HUDEP-2 (cell line): ENCODE measurements at regions not wholly inside any gene's neighbourhood (a gene's known extent, or its start where the extent isn't known, plus 50 kb on each side); places are given as distances from the start of the nearest gene placed in this dataset.
"Not testable (repeated sequence)": the region's sequence is repeated elsewhere in the genome, so short reads cannot be mapped to it uniquely, and the experiment has no call there.

Experiments
- DNase-seq, 76 experiments: peaks; one replicate each; lab custom pipeline; 2025; ENCODE audit not compliant: unreplicated experiment in 76 of 76; lab: John Stamatoyannopoulos, UW

- DNase-seq: no peak
Measured at GRCh38 chr21:26331205-26331980, 160.8 kb upstream of the APP start.

GRCh38 chr21:26320596-26320995 lies 150.0 kb upstream of the APP start:
- no peak for DNase-seq

GRCh38 chr21:26307640-26308039 lies 137.1 kb upstream of the APP start:
- no peak for DNase-seq

- no peak for DNase-seq
Measured at GRCh38 chr21:26297851-26298250, 127.3 kb upstream of the APP start.

GRCh38 chr21:26293141-26293946 lies 122.8 kb upstream of the APP start:
- DNase-seq: no peak

GRCh38 chr21:26288026-26288425 lies 117.5 kb upstream of the APP start:
- no peak for DNase-seq

- DNase-seq: no peak
Measured at GRCh38 chr21:26284531-26284930, 114.0 kb upstream of the APP start.

- DNase-seq: no peak
Measured at GRCh38 chr21:26282058-26282457, 111.5 kb upstream of the APP start.

GRCh38 chr21:26281506-26281905 lies 110.9 kb upstream of the APP start:
- DNase-seq: no peak

GRCh38 chr21:26280775-26281174 lies 110.2 kb upstream of the APP start:
- DNase-seq: no peak

GRCh38 chr21:26280148-26280547 lies 109.6 kb upstream of the APP start:
- no peak for DNase-seq

GRCh38 chr21:26275801-26276200 lies 105.2 kb upstream of the APP start:
- no peak for DNase-seq

- DNase-seq: no peak
Measured at GRCh38 chr21:26273686-26274313, 103.2 kb upstream of the APP start.

- DNase-seq: no peak
Measured at GRCh38 chr21:26267389-26267788, 96.8 kb upstream of the APP start.

- no peak for DNase-seq
Measured at GRCh38 chr21:26246073-26246472, 75.5 kb upstream of the APP start.

GRCh38 chr21:26245428-26245827 lies 74.9 kb upstream of the APP start:
- DNase-seq: no peak

- DNase-seq: no peak
Measured at GRCh38 chr21:26238646-26239045, 68.1 kb upstream of the APP start.

- no peak for DNase-seq
Measured at GRCh38 chr21:26236281-26236680, 65.7 kb upstream of the APP start.

- not testable (repeated sequence) for DNase-seq
Measured at GRCh38 chr21:26233297-26233696, 62.7 kb upstream of the APP start.

GRCh38 chr21:26232491-26232890 lies 61.9 kb upstream of the APP start:
- DNase-seq: not testable (repeated sequence)

- DNase-seq: no peak
Measured at GRCh38 chr21:26227130-26227529, 56.6 kb upstream of the APP start.

- no peak for DNase-seq
Measured at GRCh38 chr21:26226724-26227123, 56.2 kb upstream of the APP start.
